ENCODE measurements at regions not wholly inside any gene's neighbourhood (a gene's known extent, or its start where the extent isn't known, plus 50 kb on each side); places are given as distances from the start of the nearest gene placed in this dataset.

DNA sequence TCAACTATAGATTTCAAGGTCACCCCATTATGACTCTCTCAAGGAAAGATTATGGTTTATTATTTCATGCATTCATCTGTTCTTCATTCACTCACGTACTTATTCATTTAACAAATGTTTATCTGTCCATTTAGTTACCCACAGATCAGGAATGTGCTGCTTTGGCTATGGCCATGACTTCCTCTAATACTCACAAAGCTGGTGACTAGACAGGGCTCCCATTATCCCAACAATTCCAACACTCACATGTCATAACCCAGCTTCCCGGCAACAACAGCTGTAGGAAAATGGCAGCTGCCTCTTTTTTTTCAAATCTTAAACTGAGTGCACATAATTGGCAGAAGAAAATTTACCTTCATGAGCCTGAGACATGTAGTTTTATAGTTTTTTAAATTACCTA lies 190.8 kb upstream of the CCDC196 start (continued):
- TF ChIP-seq ZNF462 (CRISPR knock-in tag; IDR thresholded peaks at IDR 0.05): no peak

DNA sequence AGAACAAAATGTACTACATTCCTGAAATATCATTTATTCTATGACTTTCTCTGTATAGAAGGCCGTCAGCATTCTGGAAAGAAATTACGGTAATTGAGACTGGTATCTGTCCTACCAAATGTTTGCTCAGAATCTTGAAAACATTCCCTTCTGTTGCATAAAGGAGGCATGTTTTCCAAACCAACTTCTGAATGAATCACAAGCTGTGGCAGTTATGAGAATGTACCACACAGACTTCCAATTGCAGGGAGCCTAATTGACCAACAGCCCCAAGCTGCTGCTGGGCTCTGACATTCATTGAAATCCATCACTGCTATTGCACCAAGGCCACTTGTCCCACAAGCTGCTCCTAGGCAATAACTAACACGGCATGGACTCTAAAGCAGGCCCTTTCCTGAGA lies 185.3 kb upstream of the CCDC196 start:
- H3K4me1 ChIP-seq (ENCODE audit: insufficient read depth): no peaks in the 10 kb centered on the region
- H3K36me3 ChIP-seq (ENCODE audit: insufficient read depth): no peaks in the 10 kb centered on the region
- ATAC-seq (no peak), DNase-seq (ENCODE audit: low spot score) (no peak)
- TF ChIP-seq, protein P1, sequence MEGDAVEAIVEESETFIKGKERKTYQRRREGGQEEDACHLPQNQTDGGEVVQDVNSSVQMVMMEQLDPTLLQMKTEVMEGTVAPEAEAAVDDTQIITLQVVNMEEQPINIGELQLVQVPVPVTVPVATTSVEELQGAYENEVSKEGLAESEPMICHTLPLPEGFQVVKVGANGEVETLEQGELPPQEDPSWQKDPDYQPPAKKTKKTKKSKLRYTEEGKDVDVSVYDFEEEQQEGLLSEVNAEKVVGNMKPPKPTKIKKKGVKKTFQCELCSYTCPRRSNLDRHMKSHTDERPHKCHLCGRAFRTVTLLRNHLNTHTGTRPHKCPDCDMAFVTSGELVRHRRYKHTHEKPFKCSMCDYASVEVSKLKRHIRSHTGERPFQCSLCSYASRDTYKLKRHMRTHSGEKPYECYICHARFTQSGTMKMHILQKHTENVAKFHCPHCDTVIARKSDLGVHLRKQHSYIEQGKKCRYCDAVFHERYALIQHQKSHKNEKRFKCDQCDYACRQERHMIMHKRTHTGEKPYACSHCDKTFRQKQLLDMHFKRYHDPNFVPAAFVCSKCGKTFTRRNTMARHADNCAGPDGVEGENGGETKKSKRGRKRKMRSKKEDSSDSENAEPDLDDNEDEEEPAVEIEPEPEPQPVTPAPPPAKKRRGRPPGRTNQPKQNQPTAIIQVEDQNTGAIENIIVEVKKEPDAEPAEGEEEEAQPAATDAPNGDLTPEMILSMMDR (conservative IDR thresholded peaks at IDR 0.05; ENCODE audit: low read depth in 2 of 2): no peak
- no peak for TF ChIP-seq POLR2AphosphoS5 (IDR thresholded peaks at IDR 0.05; ENCODE audit: low read depth)
- TF ChIP-seq REST (IDR thresholded peaks at IDR 0.05; ENCODE audit: unreplicated experiment): no peak
- no peak for TF ChIP-seq JUNB (IDR thresholded peaks at IDR 0.05; ENCODE audit: unreplicated experiment)
- TF ChIP-seq EZH2phosphoT487 (IDR thresholded peaks at IDR 0.05; ENCODE audit: unreplicated experiment): no peak
- TF ChIP-seq CREB1 (CRISPR knock-in tag; IDR thresholded peaks at IDR 0.05; ENCODE audit: low read depth): no peak
- no peak for TF ChIP-seq ZNF331 (CRISPR knock-in tag; IDR thresholded peaks at IDR 0.05; ENCODE audit: low read depth)
- no peak for TF ChIP-seq EZH2 (IDR thresholded peaks at IDR 0.05; ENCODE audit: low read depth, unreplicated experiment)
- no peak for TF ChIP-seq NANOG (IDR thresholded peaks at IDR 0.05; ENCODE audit: borderline replicate concordance)
- TF ChIP-seq STAT1 (IDR thresholded peaks at IDR 0.05; ENCODE audit: unreplicated experiment): no peak
- no peak overlapping the region for H3K27ac ChIP-seq (ENCODE audit: low read depth)
- Mint-ChIP-seq H3K9me3 (peaks cover 46% of the 10 kb centered on the region), H3K36me3 (ENCODE audit: low read depth) (peaks cover 3% of the 10 kb centered on the region; the same call in 1 of the 3 replicates), H3K27ac (no peak overlapping the region), H3K27me3 (ENCODE audit: insufficient read depth, low read depth, poor library complexity) (no peaks in the 10 kb centered on the region), H3K4me3 (no peak overlapping the region), H3K4me1 (no peaks in the 10 kb centered on the region)
- no peaks in the 10 kb centered on the region for H3K79me2 ChIP-seq (replicated peaks; ENCODE audit: insufficient read depth)
- no peaks in the 10 kb centered on the region for H3F3A ChIP-seq (replicated peaks; ENCODE audit: low read depth)
- H3K4me2 ChIP-seq: no peak overlapping the region
- no peaks in the 10 kb centered on the region for H3K27me3 ChIP-seq (ENCODE audit: insufficient read depth)
- no peak overlapping the region for H3K4me3 ChIP-seq
- H2AFZ ChIP-seq: no peak overlapping the region
- H4K20me1 ChIP-seq (replicated peaks; ENCODE audit: insufficient read depth): no peaks in the 10 kb centered on the region
- peaks cover 22% of the 10 kb centered on the region for H3K9me2 ChIP-seq (ENCODE audit: insufficient read depth)
